ENCODE measurements at regions not wholly inside any gene's neighbourhood (a gene's known extent, or its start where the extent isn't known, plus 50 kb on each side); places are given as distances from the start of the nearest gene placed in this dataset.

GRCh38 chr18:55786651-55787272, 198.8 kb upstream of the TCF4 start:
- no peak for DNase-seq (ENCODE audit: low read depth)
- TF ChIP-seq, protein P1, sequence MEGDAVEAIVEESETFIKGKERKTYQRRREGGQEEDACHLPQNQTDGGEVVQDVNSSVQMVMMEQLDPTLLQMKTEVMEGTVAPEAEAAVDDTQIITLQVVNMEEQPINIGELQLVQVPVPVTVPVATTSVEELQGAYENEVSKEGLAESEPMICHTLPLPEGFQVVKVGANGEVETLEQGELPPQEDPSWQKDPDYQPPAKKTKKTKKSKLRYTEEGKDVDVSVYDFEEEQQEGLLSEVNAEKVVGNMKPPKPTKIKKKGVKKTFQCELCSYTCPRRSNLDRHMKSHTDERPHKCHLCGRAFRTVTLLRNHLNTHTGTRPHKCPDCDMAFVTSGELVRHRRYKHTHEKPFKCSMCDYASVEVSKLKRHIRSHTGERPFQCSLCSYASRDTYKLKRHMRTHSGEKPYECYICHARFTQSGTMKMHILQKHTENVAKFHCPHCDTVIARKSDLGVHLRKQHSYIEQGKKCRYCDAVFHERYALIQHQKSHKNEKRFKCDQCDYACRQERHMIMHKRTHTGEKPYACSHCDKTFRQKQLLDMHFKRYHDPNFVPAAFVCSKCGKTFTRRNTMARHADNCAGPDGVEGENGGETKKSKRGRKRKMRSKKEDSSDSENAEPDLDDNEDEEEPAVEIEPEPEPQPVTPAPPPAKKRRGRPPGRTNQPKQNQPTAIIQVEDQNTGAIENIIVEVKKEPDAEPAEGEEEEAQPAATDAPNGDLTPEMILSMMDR (IDR thresholded peaks at IDR 0.05; ENCODE audit: control insufficient read depth, extremely low read depth, insufficient read depth), result no peak
- H3K4me3 ChIP-seq (ENCODE audit: low read depth, low read length), result no peak overlapping the region

GRCh38 chr18:55783921-55784320, 195.9 kb upstream of the TCF4 start:
- no peak for DNase-seq (ENCODE audit: low read depth)
- no peak overlapping the region for H3K4me3 ChIP-seq (ENCODE audit: low read depth, low read length)
- TF ChIP-seq, protein P1 (IDR thresholded peaks at IDR 0.05; ENCODE audit: control insufficient read depth, extremely low read depth, insufficient read depth), result no peak

GRCh38 chr18:55781481-55781957, 193.5 kb upstream of the TCF4 start:
- TF ChIP-seq, protein P1 (IDR thresholded peaks at IDR 0.05; ENCODE audit: control insufficient read depth, extremely low read depth, insufficient read depth), result peak; percentile 60
- DNase-seq (ENCODE audit: low read depth), result no peak

GRCh38 chr18:55780586-55781071, 192.6 kb upstream of the TCF4 start:
- TF ChIP-seq, protein P1 (IDR thresholded peaks at IDR 0.05; ENCODE audit: control insufficient read depth, extremely low read depth, insufficient read depth), result no peak
- H3K4me3 ChIP-seq (ENCODE audit: low read depth, low read length), result no peak overlapping the region

More at GRCh38 chr18:55781481-55781957, 193.5 kb upstream of the TCF4 start:
- H3K4me3 ChIP-seq (ENCODE audit: low read depth, low read length), result no peak overlapping the region

GRCh38 chr18:55779691-55780585, 191.9 kb upstream of the TCF4 start:
- TF ChIP-seq, protein P1 (IDR thresholded peaks at IDR 0.05; ENCODE audit: control insufficient read depth, extremely low read depth, insufficient read depth), result no peak
- DNase-seq (ENCODE audit: low read depth), result no peak
- H3K4me3 ChIP-seq (ENCODE audit: low read depth, low read length), result no peak overlapping the region

More at GRCh38 chr18:55780586-55781071, 192.6 kb upstream of the TCF4 start:
- DNase-seq (ENCODE audit: low read depth), result no peak

DNA sequence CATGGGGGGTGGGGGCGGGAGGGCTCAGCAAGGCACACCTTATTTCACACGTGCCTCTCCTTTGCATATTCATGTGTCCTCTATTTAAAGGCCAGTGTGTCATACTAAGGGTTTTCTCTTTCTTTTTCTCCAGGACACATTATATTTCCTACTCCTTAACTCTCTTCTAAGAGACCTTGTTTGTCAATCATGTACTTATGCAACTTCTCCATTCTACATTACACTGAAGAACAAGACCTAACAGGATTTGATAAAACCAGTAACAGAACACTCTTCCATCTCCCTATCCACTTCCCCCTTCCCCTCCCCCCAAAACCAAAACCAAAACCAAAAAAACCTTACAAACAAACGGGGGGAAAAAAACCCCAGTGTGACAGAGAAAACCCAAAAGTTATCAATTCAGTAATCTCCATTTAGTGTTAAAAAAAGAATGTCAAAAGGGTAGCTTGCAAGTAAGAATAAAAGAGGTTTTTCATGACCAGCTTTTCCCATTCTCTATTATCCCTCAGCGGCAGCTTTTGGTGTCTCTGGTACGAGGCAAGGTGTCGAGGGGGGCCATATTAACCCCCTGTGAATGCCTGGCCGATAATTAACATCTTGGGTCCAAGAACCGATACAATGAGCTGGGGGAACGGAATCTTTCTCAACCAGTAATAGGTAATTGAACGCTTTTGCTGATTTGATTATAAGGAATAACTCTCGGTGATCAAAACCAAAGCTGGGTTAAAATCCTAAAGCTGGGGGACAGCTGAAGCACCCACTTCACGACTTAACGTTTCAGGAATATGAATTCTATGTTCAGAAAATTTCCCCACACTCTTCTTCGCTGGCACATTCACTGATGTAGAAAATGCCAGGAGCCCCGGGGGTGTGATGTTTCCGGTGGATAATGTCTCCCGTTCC, 191.0 kb upstream of the TCF4 start:
- TF ChIP-seq, protein P1 (IDR thresholded peaks at IDR 0.05; ENCODE audit: control insufficient read depth, extremely low read depth, insufficient read depth), result no peak
- no peak overlapping the region for H3K4me3 ChIP-seq (ENCODE audit: low read depth, low read length)
- DNase-seq (ENCODE audit: low read depth), result no peak

Measured in LNCaP clone FGC (cell line).